Globus pallidus (tissue), 1 donor: ENCODE measurements at regions not wholly inside any gene's neighbourhood (a gene's known extent, or its start where the extent isn't known, plus 50 kb on each side); places are given as distances from the start of the nearest gene placed in this dataset.

ENCODE experiments used
- DNase-seq: peaks from one replicate; pipeline ENCODE4 v3.0.0-alpha.2; 2015; ENCODE audit warnings: low spot score

- no peak for DNase-seq
These were observed 253.2 kb upstream of the COL3A1 start for GRCh38 chr2:188720811-188721605.

DNA sequence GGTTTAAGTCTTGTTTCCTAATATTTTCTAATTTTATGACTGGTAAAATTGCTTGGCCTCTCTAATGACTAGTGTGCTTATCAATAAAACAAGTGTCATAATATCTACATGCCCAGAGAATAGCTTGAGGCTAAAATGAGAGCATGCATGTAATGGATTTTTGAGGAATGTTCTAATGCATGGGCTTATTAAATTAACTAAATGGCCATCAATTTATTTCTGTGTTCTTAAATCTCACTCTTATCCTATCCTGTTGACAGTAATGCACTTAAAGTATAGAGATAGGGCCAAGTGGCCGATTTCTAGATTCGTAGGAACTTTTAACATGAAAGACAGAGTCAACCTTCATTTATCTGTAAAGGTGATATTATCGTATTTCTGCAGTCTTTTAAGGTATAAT is 252.4 kb upstream of the COL3A1 start:
- DNase-seq, result no peak

- DNase-seq, result no peak
These were observed 248.3 kb upstream of the COL3A1 start for GRCh38 chr2:188725746-188726360.

- no peak for DNase-seq
These were observed 247.4 kb upstream of the COL3A1 start for GRCh38 chr2:188726626-188727247.

DNA sequence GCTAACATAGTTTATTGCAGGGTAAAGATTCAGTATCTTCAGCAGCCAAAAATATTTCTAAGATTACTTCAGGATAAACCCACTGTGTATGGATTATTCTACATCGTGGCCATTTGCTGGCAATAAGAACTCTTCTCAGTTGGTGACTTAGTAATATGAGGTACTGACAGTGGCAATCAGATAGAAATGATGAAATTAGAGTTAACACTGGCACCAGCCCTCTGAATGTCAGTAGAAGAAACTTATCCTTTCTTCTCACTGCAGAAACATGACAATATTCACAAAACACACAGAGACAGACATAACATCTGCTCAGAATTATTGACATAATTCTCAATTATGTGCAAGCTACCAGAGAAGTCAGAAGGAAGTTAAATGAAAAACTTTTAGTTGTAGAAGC is 246.3 kb upstream of the COL3A1 start:
- DNase-seq, result no peak

DNA sequence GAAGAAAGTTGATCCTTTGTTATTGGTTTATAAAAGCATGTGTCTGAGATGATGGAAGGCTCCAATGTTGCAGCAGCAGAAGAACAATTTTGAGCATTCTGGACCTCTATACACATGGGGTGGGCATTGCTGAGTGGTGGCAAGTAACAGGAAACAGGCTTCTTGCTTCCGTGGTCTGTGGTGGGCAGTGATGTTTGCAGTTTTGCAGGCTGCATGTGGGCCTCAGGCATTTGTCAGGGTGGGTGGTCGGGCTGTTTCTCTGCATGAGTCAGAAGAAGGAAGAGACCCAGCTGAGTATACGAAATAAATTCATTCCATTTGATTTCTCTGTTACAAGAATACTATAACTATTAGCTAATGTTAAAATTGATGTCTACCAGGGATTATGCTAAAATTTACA is 239.5 kb upstream of the COL3A1 start:
- DNase-seq, result no peak

DNA sequence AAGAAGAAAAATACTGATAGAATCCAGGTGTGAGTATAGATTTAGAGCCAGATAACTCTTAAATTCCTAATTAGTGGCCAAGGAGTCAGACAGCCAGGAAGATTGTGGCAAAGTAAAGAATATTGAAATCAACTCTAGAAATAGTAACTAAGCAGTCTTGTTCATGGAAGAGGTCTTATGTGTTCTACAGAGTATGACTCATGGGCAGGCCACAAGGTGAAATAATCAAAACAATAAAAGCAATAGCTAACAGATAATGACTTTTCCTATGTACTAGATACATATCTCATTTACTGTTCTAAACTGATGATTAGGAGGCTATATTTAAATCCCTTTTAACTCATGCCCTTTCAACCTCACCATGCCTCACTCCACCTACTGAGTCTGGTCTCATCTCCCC is 227.4 kb upstream of the COL3A1 start:
- no peak for DNase-seq

DNA sequence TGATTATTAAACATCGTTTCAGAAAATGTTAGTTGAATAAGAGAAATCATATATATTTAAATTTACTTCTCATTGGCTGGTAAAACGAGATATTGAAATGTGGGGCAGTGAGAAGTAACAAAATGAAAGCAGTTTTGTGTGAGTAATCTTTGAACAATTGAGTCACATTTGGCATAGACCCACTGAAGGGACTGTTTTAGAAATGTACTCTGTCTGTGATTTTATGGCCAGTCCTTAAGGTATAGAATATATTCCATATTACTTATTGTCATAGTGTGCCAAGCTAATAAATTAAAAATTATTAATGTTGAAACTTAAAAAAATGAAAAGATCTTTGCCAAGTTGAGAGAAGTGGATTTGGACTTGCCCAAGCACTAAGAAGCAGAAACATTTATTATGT is 222.4 kb upstream of the COL3A1 start:
- DNase-seq, result no peak

GRCh38 chr2:188752311-188752710 is 221.9 kb upstream of the COL3A1 start:
- no peak for DNase-seq

DNA sequence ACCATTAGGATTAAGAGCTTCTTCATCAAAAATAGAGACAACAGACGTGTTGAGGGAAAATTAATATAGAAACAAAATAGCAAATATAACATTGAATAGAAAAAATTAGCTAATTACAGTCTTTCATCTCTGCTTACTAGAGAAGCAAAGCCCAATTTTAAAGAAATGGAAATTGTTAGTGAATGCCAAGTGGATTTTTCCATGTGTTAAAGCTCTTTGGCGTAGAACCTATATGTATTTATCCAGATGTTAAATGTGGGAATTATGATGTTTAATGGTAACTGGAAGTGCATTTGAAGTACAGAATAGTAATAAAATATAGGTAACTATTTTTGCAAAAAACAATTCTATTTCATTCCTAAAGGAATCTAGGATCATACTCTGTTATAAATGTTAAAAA is 212.0 kb upstream of the COL3A1 start:
- no peak for DNase-seq

DNA sequence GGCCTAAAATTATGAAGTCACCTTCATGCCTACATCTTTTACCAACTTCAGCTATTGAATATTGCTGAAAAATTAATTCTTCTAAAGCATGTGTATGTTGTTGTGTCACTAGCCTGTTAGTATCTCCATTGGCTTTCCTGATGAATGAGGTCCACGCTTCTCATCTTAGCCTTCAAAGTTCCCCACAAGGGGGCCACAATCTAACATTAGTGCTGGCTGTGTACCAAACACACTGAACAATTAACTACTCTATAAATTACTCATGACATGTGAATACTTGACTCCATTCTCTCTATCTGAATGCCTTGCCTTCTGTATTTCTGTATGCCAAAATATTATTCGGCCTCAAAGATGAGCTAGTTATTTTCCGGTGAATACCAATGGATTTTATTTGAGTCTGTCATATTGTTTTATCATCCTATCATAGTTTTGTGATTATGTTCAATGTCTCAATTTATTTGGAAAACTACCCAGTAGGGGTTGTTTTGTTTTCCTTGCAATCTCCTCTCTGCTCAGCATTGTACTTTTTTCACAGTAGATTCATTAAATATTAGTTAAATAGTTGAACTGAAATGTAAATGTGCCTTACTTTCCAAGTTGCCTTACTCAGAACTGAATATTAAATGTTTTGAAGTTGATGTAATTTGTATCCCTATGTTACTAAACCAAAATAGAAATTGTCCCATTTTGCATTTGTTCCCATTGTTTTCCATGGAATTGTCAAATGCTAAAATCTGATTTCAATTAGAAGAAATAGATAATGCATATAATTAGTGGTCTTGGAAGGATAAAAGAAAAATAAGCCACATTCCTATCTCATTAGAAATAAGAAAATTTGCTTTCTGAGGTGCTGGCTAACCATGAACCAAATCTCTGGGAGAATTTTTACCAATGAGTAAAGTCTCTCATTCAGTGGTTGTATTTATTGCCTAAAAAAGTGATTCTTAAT is 208.4 kb upstream of the COL3A1 start:
- DNase-seq, result no peak

DNA sequence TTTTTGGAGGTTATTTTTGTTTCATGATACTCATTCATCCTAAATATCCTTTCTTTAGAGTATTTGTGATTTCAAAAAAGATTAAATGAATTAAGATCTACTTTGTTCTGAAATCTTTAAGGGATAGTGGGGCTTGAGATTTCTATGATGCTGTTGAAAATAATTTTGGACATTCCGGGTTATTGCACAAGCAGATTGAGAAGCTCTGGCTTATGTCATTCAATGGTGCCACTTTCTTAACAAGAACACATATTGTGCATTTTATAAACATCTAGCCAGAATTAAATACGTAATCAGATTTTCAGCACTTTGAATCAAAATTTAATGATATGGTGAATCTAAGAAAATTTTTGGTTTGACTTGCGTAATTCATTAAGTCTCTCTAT is 207.7 kb upstream of the COL3A1 start:
- no peak for DNase-seq

- no peak for DNase-seq
These were observed 207.0 kb upstream of the COL3A1 start for GRCh38 chr2:188767176-188767575.

DNA sequence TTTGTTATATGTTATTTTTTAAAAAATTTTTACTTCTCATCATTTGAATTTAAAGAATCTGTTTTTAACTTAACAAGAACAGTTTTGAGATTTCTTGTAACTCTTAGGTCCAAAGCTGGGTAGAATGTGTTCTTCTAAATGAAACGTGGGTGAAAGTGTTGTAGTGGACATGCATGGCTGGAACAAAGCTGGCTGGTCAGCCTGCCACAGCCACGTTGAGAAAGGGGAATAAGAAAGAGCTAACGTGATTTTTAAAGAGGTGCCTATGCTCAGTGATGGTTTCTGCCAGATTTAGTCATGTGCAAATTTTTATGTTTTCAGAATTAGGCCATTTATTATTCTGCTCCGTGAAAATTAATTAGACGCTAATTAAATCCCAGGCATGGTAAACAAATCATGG is 203.9 kb upstream of the COL3A1 start:
- no peak for DNase-seq

DNA sequence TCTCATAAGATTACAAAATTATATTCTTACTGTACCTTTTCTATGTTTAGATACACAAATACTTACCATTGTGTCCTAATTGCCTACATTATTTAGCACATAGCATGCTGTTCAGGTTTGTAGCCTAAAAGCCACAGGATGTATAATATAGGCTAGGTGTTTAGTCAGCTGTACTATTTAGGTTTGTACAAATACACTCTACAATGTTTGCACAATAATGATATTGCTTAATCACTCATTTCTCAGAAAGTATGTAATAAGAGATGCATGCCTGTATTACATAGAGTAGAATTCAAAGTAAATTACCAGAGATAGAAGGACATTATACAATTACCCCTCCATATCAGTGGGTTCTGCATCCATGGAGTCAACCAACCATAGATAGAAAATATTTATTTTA is 201.1 kb upstream of the COL3A1 start:
- DNase-seq, result no peak

DNA sequence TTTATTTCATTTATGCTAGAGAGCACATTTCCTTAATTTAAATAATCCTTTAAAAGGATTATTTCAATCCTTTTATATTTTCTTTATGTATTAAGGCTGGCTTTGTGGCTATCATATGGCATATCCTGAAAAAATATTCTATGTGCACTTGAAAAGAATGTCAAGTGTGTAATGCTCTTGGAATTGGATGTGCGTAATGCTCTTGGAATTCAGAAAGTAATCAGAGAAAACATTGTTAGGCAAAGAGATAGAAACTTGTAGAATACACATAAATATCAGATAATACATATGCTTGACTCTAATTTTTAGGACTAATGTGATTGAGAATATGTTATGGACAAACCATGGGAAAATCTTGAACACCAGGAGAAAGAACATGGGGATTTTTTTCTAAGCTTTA is 197.5 kb upstream of the COL3A1 start:
- no peak for DNase-seq

- no peak for DNase-seq
These were observed 189.9 kb upstream of the COL3A1 start for GRCh38 chr2:188784269-188784762.

GRCh38 chr2:188785061-188785460 is 189.1 kb upstream of the COL3A1 start:
- no peak for DNase-seq

GRCh38 chr2:188785490-188785889 is 188.7 kb upstream of the COL3A1 start:
- DNase-seq, result no peak

- DNase-seq, result no peak
These were observed 187.8 kb upstream of the COL3A1 start for GRCh38 chr2:188786368-188786841.

DNA sequence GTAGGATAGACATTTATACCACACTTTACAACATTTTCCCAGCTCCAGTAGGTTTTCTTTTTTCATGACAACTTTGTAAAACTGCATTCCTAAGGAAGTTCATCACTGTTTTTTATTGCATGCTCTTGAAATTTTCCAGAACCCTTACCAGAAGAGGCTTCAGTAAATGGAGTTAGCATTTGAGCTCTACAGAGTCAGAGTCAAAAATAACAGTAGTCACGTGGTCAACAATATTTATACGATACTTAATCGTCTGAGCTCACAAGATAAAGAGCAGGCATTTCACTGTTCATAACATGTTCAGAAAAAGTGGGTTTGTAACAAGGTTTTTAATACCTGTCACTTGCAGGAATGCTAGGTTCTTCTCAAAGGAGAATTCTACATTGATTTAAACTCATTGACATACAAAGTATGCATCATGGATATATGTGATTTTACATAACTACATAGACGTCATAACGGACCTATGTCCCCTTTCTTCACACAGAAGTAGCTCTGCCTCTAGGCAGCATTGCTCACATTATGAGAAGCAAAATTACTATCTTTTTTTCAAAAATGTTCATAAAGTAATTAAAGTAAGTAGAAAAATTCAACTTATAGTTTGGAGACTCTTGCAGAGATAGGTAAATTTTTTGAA is 187.0 kb upstream of the COL3A1 start:
- DNase-seq, result no peak
